ENCODE measurements at regions not wholly inside any gene's neighbourhood (a gene's known extent, or its start where the extent isn't known, plus 50 kb on each side); places are given as distances from the start of the nearest gene placed in this dataset.

GRCh38 chr11:119859684-119860083 is 130.7 kb upstream of the NECTIN1 start:
- Histone ChIP-seq H3K36me3 (replicated peaks; ENCODE audit: control insufficient read depth, insufficient read depth, low read length) (no peaks in the 10 kb centered on the region), H3K4me3 (ENCODE audit: insufficient read depth, low read depth, low read length) (no peak overlapping the region), H3K27me3 (ENCODE audit: control insufficient read depth, insufficient read depth, low read length) (no peaks in the 10 kb centered on the region; the same call in 1 of the 2 replicates)
- no peak for DNase-seq

GRCh38 chr11:119858288-119858687 is 129.3 kb upstream of the NECTIN1 start:
- Histone ChIP-seq H3K27me3 (ENCODE audit: control insufficient read depth, insufficient read depth, low read length) (no peaks in the 10 kb centered on the region; the same call in 1 of the 2 replicates), H3K36me3 (replicated peaks; ENCODE audit: control insufficient read depth, insufficient read depth, low read length) (no peaks in the 10 kb centered on the region), H3K4me3 (ENCODE audit: insufficient read depth, low read depth, low read length) (no peak overlapping the region)
- DNase-seq: no peak

GRCh38 chr11:119856681-119857485 is 127.9 kb upstream of the NECTIN1 start:
- Histone ChIP-seq H3K36me3 (replicated peaks; ENCODE audit: control insufficient read depth, insufficient read depth, low read length) (no peaks in the 10 kb centered on the region), H3K4me3 (ENCODE audit: insufficient read depth, low read depth, low read length) (no peak overlapping the region), H3K27me3 (ENCODE audit: control insufficient read depth, insufficient read depth, low read length) (no peaks in the 10 kb centered on the region; the same call in 1 of the 2 replicates)
- DNase-seq: no peak

GRCh38 chr11:119855066-119855465 is 126.1 kb upstream of the NECTIN1 start:
- no peak for DNase-seq
- no peaks in the 10 kb centered on the region for H3K36me3 ChIP-seq (replicated peaks; ENCODE audit: control insufficient read depth, insufficient read depth, low read length)
- H3K27me3 ChIP-seq (ENCODE audit: control insufficient read depth, insufficient read depth, low read length): no peaks in the 10 kb centered on the region; the same call in 1 of the 2 replicates
- no peak overlapping the region for H3K4me3 ChIP-seq (ENCODE audit: insufficient read depth, low read depth, low read length)

GRCh38 chr11:119854521-119854920 is 125.5 kb upstream of the NECTIN1 start:
- Histone ChIP-seq H3K36me3 (replicated peaks; ENCODE audit: control insufficient read depth, insufficient read depth, low read length) (no peaks in the 10 kb centered on the region), H3K4me3 (ENCODE audit: insufficient read depth, low read depth, low read length) (no peak overlapping the region), H3K27me3 (ENCODE audit: control insufficient read depth, insufficient read depth, low read length) (no peaks in the 10 kb centered on the region; the same call in 1 of the 2 replicates)
- no peak for DNase-seq

GRCh38 chr11:119853581-119854360 is 124.8 kb upstream of the NECTIN1 start:
- no peaks in the 10 kb centered on the region for H3K36me3 ChIP-seq (replicated peaks; ENCODE audit: control insufficient read depth, insufficient read depth, low read length)
- no peak for DNase-seq
- no peaks in the 10 kb centered on the region; the same call in 1 of the 2 replicates for H3K27me3 ChIP-seq (ENCODE audit: control insufficient read depth, insufficient read depth, low read length)

GRCh38 chr11:119852741-119853140 is 123.7 kb upstream of the NECTIN1 start:
- H3K27me3 ChIP-seq (ENCODE audit: control insufficient read depth, insufficient read depth, low read length): no peaks in the 10 kb centered on the region; the same call in 1 of the 2 replicates
- H3K36me3 ChIP-seq (replicated peaks; ENCODE audit: control insufficient read depth, insufficient read depth, low read length): no peaks in the 10 kb centered on the region
- no peak overlapping the region for H3K4me3 ChIP-seq (ENCODE audit: insufficient read depth, low read depth, low read length)
- no peak for DNase-seq

More at GRCh38 chr11:119853581-119854360, 124.8 kb upstream of the NECTIN1 start:
- H3K4me3 ChIP-seq (ENCODE audit: insufficient read depth, low read depth, low read length): no peak overlapping the region

- no peak for DNase-seq
- no peak overlapping the region for H3K4me3 ChIP-seq (ENCODE audit: insufficient read depth, low read depth, low read length)
- no peaks in the 10 kb centered on the region for H3K27me3 ChIP-seq (ENCODE audit: control insufficient read depth, insufficient read depth, low read length)
- H3K36me3 ChIP-seq (replicated peaks; ENCODE audit: control insufficient read depth, insufficient read depth, low read length): no peaks in the 10 kb centered on the region
Observed at GRCh38 chr11:119850822-119851409, 121.9 kb upstream of the NECTIN1 start.

GRCh38 chr11:119849872-119850271 is 120.9 kb upstream of the NECTIN1 start:
- no peak for DNase-seq
- Histone ChIP-seq H3K4me3 (ENCODE audit: insufficient read depth, low read depth, low read length) (no peak overlapping the region), H3K36me3 (replicated peaks; ENCODE audit: control insufficient read depth, insufficient read depth, low read length) (no peaks in the 10 kb centered on the region), H3K27me3 (ENCODE audit: control insufficient read depth, insufficient read depth, low read length) (no peaks in the 10 kb centered on the region)

- Histone ChIP-seq H3K27me3 (ENCODE audit: control insufficient read depth, insufficient read depth, low read length) (no peaks in the 10 kb centered on the region), H3K36me3 (replicated peaks; ENCODE audit: control insufficient read depth, insufficient read depth, low read length) (no peaks in the 10 kb centered on the region)
- no peak for DNase-seq
Observed at GRCh38 chr11:119847853-119848252, 118.9 kb upstream of the NECTIN1 start.

GRCh38 chr11:119846374-119846773 is 117.4 kb upstream of the NECTIN1 start:
- Histone ChIP-seq H3K36me3 (replicated peaks; ENCODE audit: control insufficient read depth, insufficient read depth, low read length) (no peaks in the 10 kb centered on the region), H3K4me3 (ENCODE audit: insufficient read depth, low read depth, low read length) (no peak overlapping the region), H3K27me3 (ENCODE audit: control insufficient read depth, insufficient read depth, low read length) (no peaks in the 10 kb centered on the region)
- no peak for DNase-seq

More at GRCh38 chr11:119847853-119848252, 118.9 kb upstream of the NECTIN1 start:
- no peak overlapping the region for H3K4me3 ChIP-seq (ENCODE audit: insufficient read depth, low read depth, low read length)

- DNase-seq: no peak
- no peaks in the 10 kb centered on the region; the same call in 1 of the 2 replicates for H3K27me3 ChIP-seq (ENCODE audit: control insufficient read depth, insufficient read depth, low read length)
Observed at GRCh38 chr11:119845756-119846155, 116.8 kb upstream of the NECTIN1 start.

GRCh38 chr11:119845305-119845704 is 116.3 kb upstream of the NECTIN1 start:
- Histone ChIP-seq H3K27me3 (ENCODE audit: control insufficient read depth, insufficient read depth, low read length) (no peaks in the 10 kb centered on the region; the same call in 1 of the 2 replicates), H3K4me3 (ENCODE audit: insufficient read depth, low read depth, low read length) (no peak overlapping the region), H3K36me3 (replicated peaks; ENCODE audit: control insufficient read depth, insufficient read depth, low read length) (no peaks in the 10 kb centered on the region)
- DNase-seq: no peak

More at GRCh38 chr11:119845756-119846155, 116.8 kb upstream of the NECTIN1 start:
- Histone ChIP-seq H3K36me3 (replicated peaks; ENCODE audit: control insufficient read depth, insufficient read depth, low read length) (no peaks in the 10 kb centered on the region), H3K4me3 (ENCODE audit: insufficient read depth, low read depth, low read length) (no peak overlapping the region)

- peak; percentile 59 for DNase-seq
- Histone ChIP-seq H3K4me3 (ENCODE audit: insufficient read depth, low read depth, low read length) (no peak overlapping the region), H3K36me3 (replicated peaks; ENCODE audit: control insufficient read depth, insufficient read depth, low read length) (no peaks in the 10 kb centered on the region), H3K27me3 (ENCODE audit: control insufficient read depth, insufficient read depth, low read length) (no peaks in the 10 kb centered on the region; the same call in 1 of the 2 replicates)
Observed at GRCh38 chr11:119844808-119845207, 115.8 kb upstream of the NECTIN1 start.
